ENCODE measurements at regions not wholly inside any gene's neighbourhood (a gene's known extent, or its start where the extent isn't known, plus 50 kb on each side); places are given as distances from the start of the nearest gene placed in this dataset.
A peak's percentile ranks its signal among the peaks of the same experiment; 100 is the strongest.

DNA sequence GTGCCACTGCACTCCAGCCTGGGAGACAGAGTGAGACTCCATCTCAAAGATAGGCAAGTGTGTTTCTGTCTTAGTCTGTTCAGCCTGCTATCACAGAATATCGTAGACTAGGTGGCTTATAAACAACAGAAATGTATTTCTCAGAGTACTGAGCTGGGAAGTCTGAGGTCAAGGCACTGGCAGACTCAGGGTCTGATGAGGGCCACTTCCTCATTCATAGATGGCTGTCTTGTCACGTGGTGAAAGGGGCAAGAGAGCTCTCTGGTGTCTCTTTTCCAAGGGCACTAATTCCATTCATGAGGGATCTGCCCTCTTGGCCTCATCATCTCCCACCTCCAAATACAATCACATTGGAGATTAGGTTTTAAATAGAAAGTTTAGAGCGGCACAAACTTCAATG lies 95.6 kb upstream of the PHACTR3 start:
- no peak for DNase-seq

DNA sequence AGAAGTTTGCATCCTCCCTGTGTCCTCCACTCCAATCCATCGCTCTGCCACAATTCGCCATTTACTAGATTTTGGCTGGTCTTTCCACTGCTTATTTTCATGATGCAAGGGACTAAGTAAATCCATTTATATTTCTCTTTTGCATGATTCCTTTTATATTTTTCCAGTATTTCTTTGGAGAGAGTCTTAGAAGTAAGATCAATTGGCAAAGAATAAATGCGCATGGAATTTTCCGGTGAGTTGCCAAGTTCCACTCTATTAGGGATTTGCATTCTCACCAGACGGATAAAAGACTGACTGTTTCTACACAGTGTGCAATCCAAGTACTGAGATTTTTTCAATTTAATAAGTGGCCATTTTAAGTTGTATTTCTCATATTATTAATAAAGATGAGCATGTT lies 91.7 kb upstream of the PHACTR3 start:
- no peak for DNase-seq

DNA sequence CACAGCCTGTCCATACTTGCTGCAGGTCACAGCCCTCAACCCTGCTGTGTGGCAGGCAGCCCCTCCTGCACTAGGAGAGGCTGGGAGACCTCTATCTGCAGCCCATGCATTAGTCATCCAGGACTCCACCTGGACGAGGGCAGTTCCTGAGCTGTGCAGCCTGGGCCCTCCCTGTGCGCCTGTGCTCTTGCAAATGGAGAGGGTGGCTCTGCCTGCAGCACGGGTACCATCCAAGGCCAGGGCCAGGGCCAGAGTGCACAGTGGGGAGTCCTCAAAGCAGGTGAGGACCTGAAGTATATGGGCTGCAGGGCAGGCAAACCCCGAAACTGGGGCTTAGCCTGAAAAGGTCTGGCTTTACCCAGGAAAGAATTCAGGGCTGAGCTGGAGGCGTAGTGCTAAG lies 89.8 kb upstream of the PHACTR3 start:
- no peak for DNase-seq

DNA sequence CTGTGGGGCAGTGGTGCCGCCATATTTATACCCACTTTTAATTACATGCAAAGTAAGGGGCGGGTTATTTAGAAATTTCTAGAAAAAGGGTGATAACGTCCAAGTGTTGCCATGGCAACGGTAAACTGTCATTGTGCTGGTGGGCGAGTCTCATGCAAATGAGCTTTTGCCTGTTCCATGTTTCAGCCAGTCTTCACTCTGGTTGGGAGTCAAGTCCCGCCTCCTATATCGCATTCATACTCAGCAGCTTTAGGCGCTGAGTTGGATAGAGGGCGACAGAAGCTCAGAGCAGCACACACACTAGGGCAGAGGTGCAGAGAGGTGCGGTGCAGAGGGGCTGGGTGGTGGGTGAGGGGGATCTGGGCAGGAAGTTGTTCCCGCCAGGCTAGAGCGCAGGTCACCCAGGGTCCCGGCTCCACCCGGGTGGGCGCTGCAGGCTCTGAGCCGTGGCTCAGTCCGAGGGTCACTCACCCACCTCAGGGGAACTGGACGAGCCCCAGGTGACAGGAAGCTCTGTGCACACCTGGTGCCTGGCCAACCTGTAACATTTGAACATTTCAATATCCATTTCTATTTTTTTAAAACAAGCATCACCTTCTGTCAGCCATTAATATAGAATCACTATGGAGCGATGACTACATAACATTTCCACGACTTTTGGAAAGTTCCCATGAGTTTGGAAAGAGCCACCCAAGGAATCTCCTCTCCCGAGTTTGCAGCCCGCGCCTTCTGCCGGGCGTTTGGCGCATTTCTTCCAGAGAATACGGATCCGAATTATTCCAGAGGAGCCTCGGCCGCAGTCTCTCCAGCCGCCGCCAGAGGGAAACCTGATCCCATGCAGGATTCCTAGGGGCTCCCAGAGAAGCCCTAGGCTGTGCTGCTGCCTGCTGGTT lies 89.1 kb upstream of the PHACTR3 start:
- DNase-seq = peak; percentile 87

DNA sequence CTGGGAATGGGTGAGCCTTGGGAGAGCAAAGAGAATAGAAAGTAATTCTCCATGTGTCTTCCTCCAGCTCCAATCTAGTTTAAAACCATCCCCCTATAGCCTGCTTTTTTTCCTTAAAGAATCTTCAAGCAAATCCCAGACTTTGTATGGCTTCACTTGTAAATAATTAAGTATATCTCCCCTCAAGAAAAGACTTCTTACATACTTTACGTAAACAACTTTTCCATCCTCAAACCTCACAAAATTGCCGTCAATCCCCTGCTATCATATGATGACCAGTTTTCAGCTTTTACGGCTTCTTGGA lies 88.5 kb upstream of the PHACTR3 start:
- DNase-seq = no peak

DNA sequence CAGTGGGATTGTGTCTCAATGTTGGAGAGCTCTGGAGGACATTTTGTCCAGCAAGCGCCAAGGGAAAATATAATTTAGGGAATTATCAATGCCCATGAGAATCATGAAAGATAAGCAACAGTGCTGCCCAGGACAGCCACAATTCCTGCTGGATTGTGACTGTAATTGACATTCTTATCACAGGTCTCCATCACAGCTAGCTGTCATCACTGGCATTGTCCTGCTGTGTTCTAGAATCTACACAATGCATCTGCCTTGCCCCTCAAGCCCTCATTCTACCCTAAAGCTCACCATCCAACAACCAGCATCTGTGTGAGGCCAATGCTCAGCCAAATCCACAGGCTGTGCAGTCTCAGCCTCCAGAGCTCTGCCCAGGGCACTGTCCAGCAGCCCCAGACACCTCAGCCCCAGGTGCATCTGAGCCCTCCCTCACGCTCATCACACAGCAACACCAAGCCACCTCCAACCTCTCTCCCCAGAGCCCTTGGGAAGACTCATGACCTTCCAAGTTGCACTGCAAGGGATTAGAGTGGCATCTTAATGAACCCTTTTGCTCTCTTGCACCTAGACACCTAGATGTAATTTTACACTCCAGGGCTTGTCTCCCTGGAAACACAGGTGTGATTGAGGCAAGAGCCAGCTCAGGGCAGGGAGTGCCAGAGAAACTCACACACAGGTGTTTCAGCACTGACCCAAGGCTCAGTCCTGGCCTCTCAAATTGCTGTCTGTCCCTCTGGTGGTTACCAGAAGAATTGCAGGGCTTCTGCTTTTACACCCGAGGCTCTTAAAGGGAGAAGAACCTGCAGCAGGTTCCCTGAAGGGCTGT lies 85.2 kb upstream of the PHACTR3 start:
- peak; percentile 77 for DNase-seq

DNA sequence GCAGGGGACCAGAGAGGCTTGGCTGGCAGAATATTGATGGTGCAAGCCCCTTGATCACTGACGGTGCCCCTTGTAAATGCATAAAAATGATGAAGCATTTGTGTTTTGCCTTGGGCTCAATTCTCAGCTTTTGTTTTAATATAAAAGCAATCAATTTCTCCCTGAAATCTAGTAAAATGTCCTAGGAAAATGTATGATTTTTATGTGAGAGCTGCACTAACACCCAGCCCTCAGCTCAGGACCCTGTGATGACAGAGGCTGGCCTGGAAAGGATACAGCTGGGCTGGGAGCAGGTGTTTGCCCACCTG lies 84.7 kb upstream of the PHACTR3 start:
- DNase-seq = no peak

DNA sequence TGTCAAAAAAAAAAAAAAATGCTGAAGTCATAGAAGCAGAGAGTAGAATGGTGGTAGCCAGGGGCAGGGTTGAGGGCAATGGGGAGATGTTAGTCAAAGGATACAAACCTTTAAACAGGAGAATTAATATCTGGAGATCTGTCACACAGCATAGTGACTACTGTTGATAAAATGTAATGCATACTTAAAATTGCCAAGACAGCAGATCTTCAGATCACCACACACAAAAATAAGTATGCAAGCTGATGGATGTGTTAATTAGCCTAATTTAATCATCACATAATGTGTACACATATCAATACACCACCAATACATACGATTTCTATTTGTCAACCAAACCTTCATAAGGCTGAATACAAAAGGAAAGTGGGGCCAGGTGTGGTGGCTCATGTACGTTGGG lies 83.5 kb upstream of the PHACTR3 start:
- no peak for DNase-seq

DNA sequence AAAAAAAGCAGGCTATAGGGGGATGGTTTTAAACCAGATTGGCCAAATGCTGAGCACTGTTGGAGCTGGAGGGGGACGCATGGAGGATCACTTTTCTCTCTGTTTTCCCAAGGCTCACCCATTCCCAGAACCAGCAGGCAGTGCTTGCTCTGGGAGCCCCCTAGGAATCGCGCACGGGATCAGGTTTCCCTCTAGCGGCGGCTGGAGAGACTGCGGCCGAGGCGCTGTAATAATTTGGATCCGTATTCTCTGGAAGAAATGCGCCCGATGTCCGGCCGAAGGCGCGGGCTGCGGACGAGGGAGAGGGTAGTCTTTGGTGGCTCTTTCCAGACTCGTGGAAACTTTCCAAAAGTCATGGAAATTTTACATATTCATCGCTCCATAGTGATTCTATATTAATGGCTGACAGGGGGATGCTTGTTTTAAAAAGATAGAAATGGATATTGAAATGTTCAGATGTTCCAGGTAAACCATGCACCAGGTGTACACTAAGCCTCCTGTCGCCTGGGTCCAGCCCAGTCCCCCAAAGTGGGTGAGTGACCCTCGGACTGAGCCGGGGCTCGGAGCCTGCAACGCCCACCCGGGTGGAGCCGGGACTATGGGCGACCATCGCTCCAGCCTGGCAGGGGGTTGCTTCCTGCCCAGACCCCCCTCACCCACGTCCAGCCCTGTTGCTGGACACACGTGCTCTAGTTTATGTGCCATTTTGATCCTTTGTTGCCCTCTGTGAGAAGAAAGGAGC lies 78.7 kb upstream of the PHACTR3 start:
- peak; percentile 66 for DNase-seq

DNA sequence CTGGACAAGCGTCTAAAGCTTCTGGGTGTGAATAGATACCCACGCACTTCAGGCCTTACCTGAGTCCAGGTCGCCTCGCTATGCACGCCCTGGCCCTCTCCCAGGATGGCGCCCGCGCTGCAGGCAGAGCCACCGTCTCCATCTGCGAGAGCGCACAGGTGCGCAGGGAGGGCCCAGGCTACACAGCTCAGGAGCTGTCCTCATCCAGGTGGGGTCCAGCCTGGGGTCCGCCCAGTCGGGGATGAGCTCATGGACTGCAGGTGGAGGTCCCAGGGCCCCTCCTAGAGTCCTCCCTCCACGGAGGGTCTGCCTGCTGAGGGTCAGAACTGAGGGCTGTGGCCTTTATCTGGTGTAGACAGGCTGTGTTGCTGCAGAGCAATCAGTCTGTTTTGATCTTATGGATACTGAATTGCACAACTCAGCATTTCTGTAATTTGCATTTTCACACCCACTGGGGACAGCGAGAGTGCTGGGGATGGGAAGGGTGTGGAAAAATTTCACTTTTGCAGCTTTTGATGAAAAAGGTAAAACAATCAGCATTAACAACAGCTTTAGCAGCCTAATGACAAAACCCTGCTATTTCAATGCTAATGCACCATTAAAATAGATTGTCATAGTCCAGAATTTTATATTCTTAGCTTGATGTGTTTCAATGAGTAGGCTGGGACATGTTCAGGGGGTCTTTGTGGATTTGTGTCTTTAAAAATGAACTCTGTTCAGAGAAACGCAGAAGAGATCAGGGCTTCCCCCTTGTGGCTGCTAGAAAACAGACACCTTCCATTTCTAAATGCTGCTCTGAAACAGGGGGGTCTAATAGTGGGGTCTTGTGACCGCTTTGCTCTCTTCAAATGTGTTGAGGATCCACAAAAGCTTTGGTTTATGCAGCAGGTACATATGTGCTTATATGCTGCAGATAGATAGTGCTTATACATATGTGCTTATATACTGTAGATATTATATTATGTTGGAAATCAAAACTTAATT lies 77.8 kb upstream of the PHACTR3 start:
- no peak for DNase-seq

DNA sequence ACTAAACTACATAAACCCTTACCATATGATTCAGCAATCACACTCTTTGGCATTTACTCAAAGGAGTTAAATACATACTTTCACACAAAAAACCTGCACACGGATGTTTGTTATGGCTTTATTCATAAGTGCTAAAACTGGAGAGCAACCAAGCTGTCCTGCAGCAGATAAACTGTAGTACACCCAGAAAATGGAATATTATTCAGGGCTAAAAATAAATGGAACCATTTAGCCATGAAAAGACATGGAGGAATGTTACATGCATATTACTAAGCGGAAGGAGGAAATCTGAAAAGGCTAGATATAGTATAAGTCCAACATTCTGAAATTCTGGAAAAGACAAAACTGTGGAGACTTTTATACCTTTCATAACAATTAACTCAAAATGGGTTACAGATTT lies 73.6 kb upstream of the PHACTR3 start:
- DNase-seq = no peak

DNA sequence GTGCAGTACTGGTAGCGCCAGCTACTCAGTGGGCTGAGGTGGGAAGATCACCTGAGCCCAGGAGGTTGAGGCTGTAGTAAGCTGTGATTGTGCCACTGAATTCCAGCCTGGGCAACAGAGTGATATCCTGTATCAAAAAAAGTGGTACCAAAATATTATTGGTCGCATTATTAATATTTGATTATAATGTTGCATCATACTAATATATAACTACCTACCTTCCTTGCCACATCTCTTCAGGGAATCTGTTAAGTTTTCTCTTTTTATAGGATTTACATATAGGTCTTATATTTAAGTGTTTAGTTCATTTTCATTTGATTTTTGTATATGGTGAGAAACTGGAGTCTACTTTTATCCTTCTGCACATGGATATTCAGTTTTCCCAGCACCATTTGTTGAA lies 66.3 kb upstream of the PHACTR3 start:
- DNase-seq = no peak

DNA sequence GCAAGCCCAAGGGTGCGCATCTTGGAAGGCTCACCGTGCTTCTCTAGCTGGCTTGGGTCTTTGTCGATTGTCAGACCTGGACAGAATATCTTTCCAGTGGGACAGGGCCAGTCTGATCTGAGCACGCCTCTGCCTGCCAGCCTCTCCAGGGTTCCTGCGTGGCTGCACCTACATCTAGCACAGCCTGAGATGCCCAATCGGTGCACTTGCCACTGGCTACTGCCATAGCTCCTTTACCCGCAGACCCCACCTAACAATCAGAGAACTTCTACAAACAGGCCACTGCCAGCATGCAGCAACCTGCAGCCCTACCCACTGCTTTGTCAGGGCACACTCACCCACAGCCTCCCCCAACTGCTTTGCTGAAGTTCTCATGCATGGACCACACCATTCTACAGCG lies 56.7 kb upstream of the PHACTR3 start:
- no peak for DNase-seq
